ENCODE measurements at regions not wholly inside any gene's neighbourhood (a gene's known extent, or its start where the extent isn't known, plus 50 kb on each side); places are given as distances from the start of the nearest gene placed in this dataset.

DNA sequence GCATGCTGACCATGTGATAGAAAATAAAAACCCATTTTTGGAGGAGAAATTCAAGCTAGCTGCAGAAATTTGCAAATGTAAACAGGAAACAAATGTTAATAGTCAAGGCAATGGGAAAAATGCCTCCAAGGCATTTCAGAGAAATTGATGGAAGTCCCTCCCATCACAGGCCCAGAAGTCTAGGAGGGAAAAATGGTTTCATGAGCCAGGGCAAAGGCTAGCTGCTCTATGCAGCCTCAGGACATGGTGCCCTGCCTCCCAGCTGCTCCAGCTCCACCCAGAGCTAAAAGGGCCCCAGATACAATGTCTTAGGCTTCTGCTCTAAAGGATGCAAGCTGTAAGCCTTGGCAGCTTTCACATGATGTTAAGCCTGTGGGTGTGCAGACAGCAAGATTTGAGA is 1419.4 kb upstream of the CELF4 start:
- Histone ChIP-seq H3K27me3 (no peaks in the 10 kb centered on the region), H3K9me3 (no peaks in the 10 kb centered on the region), H3K27ac (no peak overlapping the region), H3K4me1 (no peaks in the 10 kb centered on the region), H3K36me3 (no peaks in the 10 kb centered on the region), H3K4me3 (no peak overlapping the region)
- TF ChIP-seq POLR2AphosphoS5 (IDR thresholded peaks at IDR 0.05) (no peak), EP300 (IDR thresholded peaks at IDR 0.05) (no peak), POLR2A (IDR thresholded peaks at IDR 0.05) (no peak)
- TF ChIP-seq, protein P1, sequence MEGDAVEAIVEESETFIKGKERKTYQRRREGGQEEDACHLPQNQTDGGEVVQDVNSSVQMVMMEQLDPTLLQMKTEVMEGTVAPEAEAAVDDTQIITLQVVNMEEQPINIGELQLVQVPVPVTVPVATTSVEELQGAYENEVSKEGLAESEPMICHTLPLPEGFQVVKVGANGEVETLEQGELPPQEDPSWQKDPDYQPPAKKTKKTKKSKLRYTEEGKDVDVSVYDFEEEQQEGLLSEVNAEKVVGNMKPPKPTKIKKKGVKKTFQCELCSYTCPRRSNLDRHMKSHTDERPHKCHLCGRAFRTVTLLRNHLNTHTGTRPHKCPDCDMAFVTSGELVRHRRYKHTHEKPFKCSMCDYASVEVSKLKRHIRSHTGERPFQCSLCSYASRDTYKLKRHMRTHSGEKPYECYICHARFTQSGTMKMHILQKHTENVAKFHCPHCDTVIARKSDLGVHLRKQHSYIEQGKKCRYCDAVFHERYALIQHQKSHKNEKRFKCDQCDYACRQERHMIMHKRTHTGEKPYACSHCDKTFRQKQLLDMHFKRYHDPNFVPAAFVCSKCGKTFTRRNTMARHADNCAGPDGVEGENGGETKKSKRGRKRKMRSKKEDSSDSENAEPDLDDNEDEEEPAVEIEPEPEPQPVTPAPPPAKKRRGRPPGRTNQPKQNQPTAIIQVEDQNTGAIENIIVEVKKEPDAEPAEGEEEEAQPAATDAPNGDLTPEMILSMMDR (IDR thresholded peaks at IDR 0.05) = no peak
- intact Hi-C loops (cut with DNase I) = no loop called here
- no peak for DNase-seq

DNA sequence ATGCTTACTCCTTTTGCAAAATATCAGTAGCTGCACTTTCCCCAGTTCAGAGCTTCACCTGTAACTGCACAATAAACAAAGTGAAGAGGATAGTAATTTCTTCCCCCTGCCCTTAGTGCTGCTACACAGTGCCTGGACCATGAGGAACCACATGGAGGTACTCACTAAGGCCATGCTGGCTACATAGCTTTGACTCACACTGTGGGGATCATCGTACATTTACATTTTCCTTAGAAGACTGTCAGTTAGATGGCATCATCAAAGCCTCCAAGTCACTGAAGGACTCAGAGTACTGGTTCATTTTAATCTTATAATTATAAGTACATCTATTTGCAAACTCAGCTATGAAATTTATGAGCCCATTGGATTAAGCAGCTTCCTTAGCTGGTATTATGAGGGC is 1416.5 kb upstream of the CELF4 start:
- WGBS, 2 donors = 73 to 88% methylated on average over 1 of the region's 1 CpG
- no peak overlapping the region for H3K27ac ChIP-seq
- no peak for DNase-seq
- TF ChIP-seq POLR2A (IDR thresholded peaks at IDR 0.05) = no peak
- no peak for TF ChIP-seq EP300 (IDR thresholded peaks at IDR 0.05)
- no peak for TF ChIP-seq POLR2AphosphoS5 (IDR thresholded peaks at IDR 0.05)
- TF ChIP-seq, protein P1 (IDR thresholded peaks at IDR 0.05) = no peak
- no peaks in the 10 kb centered on the region for H3K36me3 ChIP-seq
- intact Hi-C loops (cut with DNase I) = no loop called here
- no peaks in the 10 kb centered on the region for H3K9me3 ChIP-seq
- H3K4me3 ChIP-seq = no peak overlapping the region
- H3K27me3 ChIP-seq = no peaks in the 10 kb centered on the region
- H3K4me1 ChIP-seq = no peaks in the 10 kb centered on the region

DNA sequence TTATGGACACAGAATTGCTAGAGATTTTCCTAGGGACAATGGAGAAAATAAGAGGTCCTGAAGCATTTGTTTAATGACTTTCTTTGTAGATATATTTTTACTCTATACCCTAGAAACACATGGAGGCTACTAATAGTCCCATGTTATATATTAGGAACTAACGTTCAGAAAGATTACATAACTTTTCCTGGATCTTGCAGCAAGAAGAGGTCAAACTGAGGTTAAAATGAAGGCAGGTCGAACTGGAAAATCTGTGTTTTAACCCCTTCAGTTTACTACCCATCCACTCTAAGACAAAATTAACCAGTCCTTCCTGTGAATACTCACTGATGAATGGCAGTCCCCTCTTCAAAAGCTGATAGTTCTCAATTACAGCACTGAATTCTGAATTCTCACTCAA is 1415.8 kb upstream of the CELF4 start:
- WGBS, 2 donors = 7 to 19% methylated on average over 2 of the region's 2 CpGs

DNA sequence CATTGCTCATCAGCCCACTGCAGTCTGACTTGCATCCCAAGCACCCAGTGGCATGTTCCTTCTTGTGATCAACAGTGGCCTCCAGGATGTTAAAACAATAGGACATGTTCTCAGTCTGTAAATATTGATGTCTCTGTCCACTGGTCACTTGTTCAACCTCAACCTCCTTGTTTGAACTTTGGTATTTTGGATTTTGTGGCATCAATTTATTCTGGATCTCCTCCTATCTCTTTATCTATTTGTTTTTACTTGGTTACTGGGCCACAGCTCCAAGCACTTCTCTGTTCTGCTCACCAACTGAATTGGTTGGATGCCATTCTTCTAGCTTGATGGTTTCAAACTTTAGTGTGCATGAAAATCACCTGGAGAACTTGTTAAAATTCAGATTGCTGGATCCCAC is 1414.8 kb upstream of the CELF4 start:
- intact Hi-C loops (cut with DNase I) = no loop called here
- TF ChIP-seq POLR2AphosphoS5 (IDR thresholded peaks at IDR 0.05) = no peak
- TF ChIP-seq POLR2A (IDR thresholded peaks at IDR 0.05) = no peak
- TF ChIP-seq EP300 (IDR thresholded peaks at IDR 0.05) = no peak
- TF ChIP-seq, protein P1 (IDR thresholded peaks at IDR 0.05) = no peak
- no peaks in the 10 kb centered on the region for H3K4me1 ChIP-seq
- no peaks in the 10 kb centered on the region for H3K36me3 ChIP-seq
- DNase-seq = no peak
- no peaks in the 10 kb centered on the region for H3K9me3 ChIP-seq
- no peak overlapping the region for H3K4me3 ChIP-seq
- no peak overlapping the region for H3K27ac ChIP-seq
- no peaks in the 10 kb centered on the region for H3K27me3 ChIP-seq

More for the DNA sequence above, 1415.8 kb upstream of the CELF4 start:
- Histone ChIP-seq H3K36me3 (no peaks in the 10 kb centered on the region), H3K27me3 (no peaks in the 10 kb centered on the region), H3K4me3 (no peak overlapping the region), H3K4me1 (no peaks in the 10 kb centered on the region), H3K9me3 (no peaks in the 10 kb centered on the region), H3K27ac (no peak overlapping the region)
- no peak for TF ChIP-seq EP300 (IDR thresholded peaks at IDR 0.05)
- TF ChIP-seq, protein P1 (IDR thresholded peaks at IDR 0.05) = no peak
- intact Hi-C loops (cut with DNase I) = no loop called here
- DNase-seq = no peak

DNA sequence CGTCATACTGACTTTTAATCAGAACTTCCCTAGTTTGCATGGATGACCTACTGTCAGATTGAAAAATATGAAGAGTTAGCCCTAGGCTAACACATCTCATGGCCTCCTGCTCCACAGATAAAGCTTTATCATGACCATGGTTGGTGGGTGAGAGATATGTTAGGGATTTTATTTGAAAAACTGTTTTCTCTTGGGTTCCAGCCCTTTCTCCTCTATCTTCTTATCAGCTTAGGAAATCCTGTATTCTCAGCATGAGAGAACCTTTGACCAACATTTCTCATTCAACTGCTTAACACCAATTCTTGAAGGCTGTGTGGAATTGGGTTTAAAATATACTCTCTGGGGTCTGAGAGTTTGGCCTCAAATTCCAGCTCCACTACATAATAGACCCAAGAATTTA is 1407.0 kb upstream of the CELF4 start:
- Histone ChIP-seq H3K9me3 (no peaks in the 10 kb centered on the region), H3K4me1 (no peaks in the 10 kb centered on the region), H3K4me3 (no peak overlapping the region), H3K36me3 (no peaks in the 10 kb centered on the region), H3K27me3 (no peaks in the 10 kb centered on the region), H3K27ac (no peak overlapping the region)
- intact Hi-C loops (cut with DNase I) = no loop called here
- DNase-seq = no peak
- 88 to 92% methylated on average over 1 of the region's 1 CpG for WGBS, 2 donors
- TF ChIP-seq POLR2AphosphoS5 (IDR thresholded peaks at IDR 0.05) (no peak), POLR2A (IDR thresholded peaks at IDR 0.05) (no peak), EP300 (IDR thresholded peaks at IDR 0.05) (no peak)
- TF ChIP-seq, protein P1 (IDR thresholded peaks at IDR 0.05) = no peak

Data from sigmoid colon (tissue), 6 donors.